Ovary (tissue), 7 donors: ENCODE measurements at regions not wholly inside any gene's neighbourhood (a gene's known extent, or its start where the extent isn't known, plus 50 kb on each side); places are given as distances from the start of the nearest gene placed in this dataset.

Experiments used
- DNase-seq, 5 donors: peaks; one replicate each; pipeline ENCODE4 v3.0.0-alpha.2; 2019 to 2020
- H3K27ac ChIP-seq, 2 donors: fragments of 200-600 bp; one replicate each; pipeline versions ENCODE4 v1.5.1 to v1.8.0; 2019 to 2022
- H3K27me3 ChIP-seq: fragments of 200-600 bp; one replicate; pipeline ENCODE4 v1.8.0; 2022
- H3K36me3 ChIP-seq: fragments of 200-600 bp; sonication (generic); one replicate; pipeline ENCODE4 v1.5.1; 2019
- H3K4me1 ChIP-seq: one replicate; pipeline ENCODE4 v1.8.1; 2013; ENCODE audit warnings: mild to moderate bottlenecking, moderate library complexity; ENCODE audit not compliant: insufficient read depth
- H3K4me3 ChIP-seq: fragments of 200-600 bp; sonication (generic); one replicate; pipeline ENCODE4 v1.5.1; 2017
- H3K9me3 ChIP-seq, 2 donors: fragments of 200-600 bp in 1 of 2; sonication (generic) in 1 of 2; one replicate each; pipeline versions ENCODE4 v1.5.1 to v1.8.1; 2013 to 2019; ENCODE audit warnings: mild to moderate bottlenecking in 1 of 2, moderate library complexity in 1 of 2
- CTCF ChIP-seq, 3 donors: fragments of 450-650 bp in 2 of 3; fragments of 200-600 bp in 1 of 3; IDR thresholded peaks; one replicate each; pipeline versions ENCODE4 v1.5.1 to v1.8.0; 2016 to 2022; ENCODE audit warnings: antibody characterized with exemption in 3 of 3, mild to moderate bottlenecking in 1 of 3
- EP300 ChIP-seq: sonication (generic); formaldehyde crosslinking; IDR thresholded peaks from one replicate; pipeline ENCODE4 v1.6.1; 2017; ENCODE audit warnings: antibody characterized with exemption
- POLR2A ChIP-seq: fragments of 450-650 bp; IDR thresholded peaks from one replicate; pipeline ENCODE4 v1.6.1; 2017; ENCODE audit warnings: antibody characterized with exemption, mild to moderate bottlenecking, moderate library complexity
- WGBS, 3 donors: extraction: QIAGEN DNeasy Blood & Tissue Kit in 1 of 3; methylation state at CpG; one replicate each; pipeline versions ENCODE4 v1.1.5 to v1.1.7; 2013 to 2017; 5-methylcytosine and 5-hydroxymethylcytosine counted together
- intact Hi-C, 4 donors: fragments of 100-400 bp; cut with DNase I; formaldehyde crosslinking; loops; one replicate each; pipeline versions ENCODE4 v1.11.0 to v1.15.1; 2022 to 2023
- donor health status: DM: no; HTN: no; CAD: no; lungs with moderate emphysema.
- donor health status: DM: no; HTN: no; CAD: no.
- donor health status: Bipolar disorder and iron deficiency.
- donor health status: DM: no; HTN: no; CAD: no.
- donor health status: DM: yes; HTN: yes; CAD: no.

- no peak overlapping the region for H3K4me3 ChIP-seq
- intact Hi-C loops = no loop called here
- TF ChIP-seq EP300 (no peak), CTCF (IDR thresholded peaks at IDR 0.05) (no peak), POLR2A (no peak)
- no peak for DNase-seq
- 85 to 87% (median 85%) methylated on average over 6 of the region's 6 CpGs for WGBS, 3 donors
- H3K4me1 ChIP-seq = peaks cover 1% of the 10 kb centered on the region
- no peaks in the 10 kb centered on the region for H3K36me3 ChIP-seq
- H3K27me3 ChIP-seq = no peaks in the 10 kb centered on the region
- no peak overlapping the region for H3K27ac ChIP-seq
- H3K9me3 ChIP-seq = no peaks in the 10 kb centered on the region
Observed at GRCh38 chr3:61454006-61454585, 107.3 kb upstream of the PTPRG start.

- Histone ChIP-seq H3K4me1 (no peaks in the 10 kb centered on the region), H3K27ac (no peak overlapping the region), H3K9me3 (no peaks in the 10 kb centered on the region), H3K36me3 (no peaks in the 10 kb centered on the region), H3K4me3 (no peak overlapping the region), H3K27me3 (no peaks in the 10 kb centered on the region)
- TF ChIP-seq CTCF (IDR thresholded peaks at IDR 0.05) = no peak
- TF ChIP-seq EP300 = no peak
- no peak for TF ChIP-seq POLR2A
- DNase-seq = no peak
- intact Hi-C loops = no loop called here
- 87 to 90% (median 88%) methylated on average over 2 of the region's 2 CpGs for WGBS, 3 donors
Observed at GRCh38 chr3:61454801-61455200, 106.6 kb upstream of the PTPRG start.

GRCh38 chr3:61460636-61461035 lies 100.7 kb upstream of the PTPRG start:
- Histone ChIP-seq H3K27ac (no peak overlapping the region), H3K4me1 (no peaks in the 10 kb centered on the region), H3K36me3 (no peaks in the 10 kb centered on the region), H3K4me3 (no peak overlapping the region), H3K9me3 (no peaks in the 10 kb centered on the region), H3K27me3 (no peaks in the 10 kb centered on the region)
- intact Hi-C loops = no loop called here
- DNase-seq = no peak
- no peak for TF ChIP-seq POLR2A
- no peak for TF ChIP-seq EP300
- no peak for TF ChIP-seq CTCF (IDR thresholded peaks at IDR 0.05)
- 57 to 64% (median 62%) methylated on average over 2 of the region's 2 CpGs for WGBS, 3 donors

- Histone ChIP-seq H3K36me3 (no peaks in the 10 kb centered on the region), H3K4me1 (no peaks in the 10 kb centered on the region), H3K4me3 (no peak overlapping the region), H3K9me3 (no peaks in the 10 kb centered on the region), H3K27ac (no peak overlapping the region), H3K27me3 (no peaks in the 10 kb centered on the region)
- intact Hi-C loops = no loop called here
- WGBS, 3 donors = 47 to 50% (median 50%) methylated on average over 1 of the region's 1 CpG
- no peak for TF ChIP-seq POLR2A
- TF ChIP-seq EP300 = no peak
- no peak for TF ChIP-seq CTCF (IDR thresholded peaks at IDR 0.05)
- DNase-seq = no peak
Observed at GRCh38 chr3:61463191-61463590, 98.2 kb upstream of the PTPRG start.
